IMR-90 (cell line): ENCODE measurements at regions not wholly inside any gene's neighbourhood (a gene's known extent, or its start where the extent isn't known, plus 50 kb on each side); places are given as distances from the start of the nearest gene placed in this dataset.

Source experiments
- ATAC-seq: fragments of 200-7000 bp; cut with Tn5 transposase; 2 replicates; pipeline ENCODE4 v1.9.1; 2020; ENCODE audit warnings: low read depth, mild to moderate bottlenecking, moderate library complexity
- BruUV-seq: library from RNA; stranded (reverse); fragments of 400-500 nt; replicated peaks from 2 replicates; lab custom pipeline; 2021; lab: Mats Ljungman, UMichigan
- CTCF ChIA-PET: fragments of 300-600 bp; formaldehyde crosslinking; extraction: SDS; loops from one replicate; lab custom pipeline; 2021; ENCODE audit warnings: antibody characterized with exemption; lab: Yijun Ruan, JAX
- POLR2A ChIA-PET: fragments of 300-600 bp; sonication (Branson Sonifier 250); formaldehyde crosslinking; loops from one replicate; lab custom pipeline; 2022; ENCODE audit warnings: antibody characterized with exemption; ENCODE audit not compliant: unreplicated experiment; lab: Charles Lee
- DNase-seq: peaks from one replicate; pipeline ENCODE4 v3.0.0; 2013
- H2AFZ ChIP-seq: replicated peaks from 2 replicates; pipeline ENCODE3; 2013; ENCODE audit warnings: low read length, mild to moderate bottlenecking; ENCODE audit not compliant: poor library complexity
- H2AK5ac ChIP-seq: 2 replicates; pipeline ENCODE4 v1.6.1; 2013; ENCODE audit warnings: low read depth, low read length, inconsistent platforms
- H2AK9ac ChIP-seq: replicated peaks from 2 replicates; pipeline ENCODE3; 2013; ENCODE audit warnings: mild to moderate bottlenecking, low read depth, low read length, moderate library complexity; ENCODE audit not compliant: poor library complexity
- H2BK120ac ChIP-seq: 2 replicates; pipeline ENCODE4 v1.6.1; 2013; ENCODE audit warnings: low read depth, low read length, inconsistent platforms
- H2BK15ac ChIP-seq: 3 replicates; pipeline ENCODE4 v1.6.1; 2013; ENCODE audit warnings: low read depth, low read length, inconsistent platforms
- H2BK20ac ChIP-seq: 2 replicates; pipeline ENCODE4 v1.6.1; 2013; ENCODE audit warnings: low read depth, mild to moderate bottlenecking, inconsistent platforms, low read length, moderate library complexity
- H2BK5ac ChIP-seq: 2 replicates; pipeline ENCODE4 v1.6.1; 2013; ENCODE audit warnings: mild to moderate bottlenecking, low read depth, low read length, inconsistent platforms; ENCODE audit not compliant: poor library complexity, severe bottlenecking
- H3K14ac ChIP-seq: replicated peaks from 2 replicates; pipeline ENCODE4 v1.6.1; 2013; ENCODE audit warnings: low read depth, low read length, inconsistent platforms
- H3K18ac ChIP-seq: 2 replicates; pipeline ENCODE4 v1.6.1; 2013; ENCODE audit warnings: low read depth, low read length, control low read depth
- H3K23ac ChIP-seq: 2 replicates; pipeline ENCODE4 v1.6.1; 2013; ENCODE audit warnings: low read depth, low read length, inconsistent platforms
- H3K27ac ChIP-seq: 2 replicates; pipeline ENCODE4 v1.5.1; 2013; ENCODE audit warnings: mild to moderate bottlenecking, control low read depth, low read length; ENCODE audit not compliant: insufficient read depth
- H3K27me3 ChIP-seq: 2 replicates; pipeline ENCODE4 v1.6.1; 2013; ENCODE audit warnings: low read length; ENCODE audit not compliant: control insufficient read depth, insufficient read depth
- H3K36me3 ChIP-seq: 2 replicates; pipeline ENCODE4 v1.6.1; 2013; ENCODE audit warnings: low read length, mixed read lengths; ENCODE audit not compliant: control insufficient read depth, insufficient read depth
- H3K4ac ChIP-seq: 2 replicates; pipeline ENCODE4 v1.6.1; 2013; ENCODE audit warnings: low read depth, low read length, inconsistent platforms
- H3K4me1 ChIP-seq: 2 replicates; pipeline ENCODE4 v1.6.1; 2013; ENCODE audit warnings: low read length, mixed read lengths; ENCODE audit not compliant: control insufficient read depth, insufficient read depth
- H3K4me2 ChIP-seq: 2 replicates; pipeline ENCODE4 v1.6.1; 2013; ENCODE audit warnings: low read depth, mild to moderate bottlenecking, control low read depth, low read length, moderate library complexity
- H3K4me3 ChIP-seq: 2 replicates; pipeline ENCODE4 v1.5.1; 2013; ENCODE audit warnings: low read depth, mild to moderate bottlenecking, control low read depth, low read length, moderate library complexity; ENCODE audit not compliant: insufficient read depth
- H3K56ac ChIP-seq: 2 replicates; pipeline ENCODE4 v1.6.1; 2013; ENCODE audit warnings: low read length, inconsistent platforms; ENCODE audit not compliant: insufficient read depth; ENCODE audit errors: extremely low read depth
- H3K79me1 ChIP-seq, 2 experiments: 2 replicates each; pipeline ENCODE4 v1.6.1; 2013; ENCODE audit warnings: low read length in 2 of 2, inconsistent platforms in 1 of 2, low read depth in 1 of 2
- H3K9ac ChIP-seq: 2 replicates; pipeline ENCODE4 v1.6.1; 2013; ENCODE audit warnings: low read depth, low read length, control low read depth
- H3K9me1 ChIP-seq: 2 replicates; pipeline ENCODE4 v1.6.1; 2013; ENCODE audit warnings: low read length, inconsistent platforms; ENCODE audit not compliant: insufficient read depth
- H3K9me3 ChIP-seq: 2 replicates; pipeline ENCODE4 v1.6.1; 2013; ENCODE audit warnings: low read length; ENCODE audit not compliant: control insufficient read depth, insufficient read depth
- H4K20me1 ChIP-seq: 2 replicates; pipeline ENCODE4 v1.6.1; 2013; ENCODE audit warnings: low read length, inconsistent platforms; ENCODE audit not compliant: insufficient read depth
- H4K5ac ChIP-seq: 2 replicates; pipeline ENCODE4 v1.6.1; 2013; ENCODE audit warnings: mild to moderate bottlenecking, low read depth, low read length, control low read depth
- H4K8ac ChIP-seq, 2 experiments: 2 replicates each; pipeline ENCODE4 v1.6.1; 2013; ENCODE audit warnings: low read depth in 2 of 2, low read length in 2 of 2, control low read depth in 1 of 2, inconsistent platforms in 1 of 2
- H4K91ac ChIP-seq: 2 replicates; pipeline ENCODE4 v1.6.1; 2013; ENCODE audit warnings: low read depth, low read length, inconsistent platforms; ENCODE audit not compliant: insufficient read depth
- BHLHE40 ChIP-seq: fragments of 150-350 bp; IDR thresholded peaks from 2 replicates; pipeline ENCODE4 v1.6.1; 2016; ENCODE audit warnings: mild to moderate bottlenecking, low read depth, low read length
- CTCF ChIP-seq: conservative IDR thresholded peaks from 2 replicates; pipeline ENCODE4 v1.5.1; 2012; ENCODE audit warnings: mild to moderate bottlenecking, low read depth, low read length, improper control_type of control experiment
- ELK1 ChIP-seq: fragments of 150-350 bp; IDR thresholded peaks from 2 replicates; pipeline ENCODE4 v1.6.1; 2016; ENCODE audit warnings: low read depth, mild to moderate bottlenecking, low read length, moderate library complexity, borderline replicate concordance
- FOS ChIP-seq: fragments of 150-350 bp; IDR thresholded peaks from 2 replicates; pipeline ENCODE4 v1.6.1; 2016; ENCODE audit warnings: low read depth, low read length
- MAFK ChIP-seq: IDR thresholded peaks from 2 replicates; pipeline ENCODE4 v1.6.1; 2012; ENCODE audit warnings: low read depth, low read length, improper control_type of control experiment
- MAZ ChIP-seq: IDR thresholded peaks from 2 replicates; pipeline ENCODE4 v1.6.1; 2012; ENCODE audit warnings: low read depth, mild to moderate bottlenecking, low read length, improper control_type of control experiment, moderate library complexity, borderline replicate concordance
- MXI1 ChIP-seq: IDR thresholded peaks from 2 replicates; pipeline ENCODE4 v1.6.1; 2012; ENCODE audit warnings: low read depth, mild to moderate bottlenecking, low read length, moderate library complexity, borderline replicate concordance
- POLR2A ChIP-seq: IDR thresholded peaks from 2 replicates; pipeline ENCODE4 v1.6.1; 2012; ENCODE audit warnings: mild to moderate bottlenecking, low read depth, low read length
- RAD21 ChIP-seq: IDR thresholded peaks from 2 replicates; pipeline ENCODE4 v1.6.1; 2012; ENCODE audit warnings: low read length, improper control_type of control experiment
- RCOR1 ChIP-seq: IDR thresholded peaks from 2 replicates; pipeline ENCODE4 v1.6.1; 2012; ENCODE audit warnings: mild to moderate bottlenecking, low read length, improper control_type of control experiment; ENCODE audit not compliant: insufficient replicate concordance
- RFX5 ChIP-seq: IDR thresholded peaks from 2 replicates; pipeline ENCODE4 v1.8.0; 2012; ENCODE audit warnings: low read depth, mild to moderate bottlenecking, low read length, moderate library complexity
- SMC3 ChIP-seq: fragments of 150-350 bp; IDR thresholded peaks from 2 replicates; pipeline ENCODE4 v1.6.1; 2016; ENCODE audit warnings: low read depth, mild to moderate bottlenecking, antibody characterized with exemption, low read length, moderate library complexity
- USF2 ChIP-seq: fragments of 150-350 bp; IDR thresholded peaks from 2 replicates; pipeline ENCODE4 v1.6.1; 2017; ENCODE audit warnings: mild to moderate bottlenecking, antibody characterized with exemption, low read length, low read depth
- WGBS, 2 experiments: methylation state at CpG; one replicate each; pipeline versions ENCODE4 v1.1.5 to v1.1.7; 2013; ENCODE audit warnings: missing lambda C conversion rate in 2 of 2; ENCODE audit not compliant: insufficient read length in 1 of 2; ENCODE audit errors: extremely low coverage in 2 of 2; 5-methylcytosine and 5-hydroxymethylcytosine counted together
- dilution Hi-C: fragments of 300-500 bp; cut with HindIII; formaldehyde crosslinking; loops from one replicate; pipeline ENCODE4 v1.14.3; 2018; ENCODE audit warnings: low sequenced_read_pairs; ENCODE audit not compliant: unreplicated experiment
- in situ Hi-C: fragments of 300-500 bp; cut with MboI; formaldehyde crosslinking; loops from 3 replicates; pipeline ENCODE4 v1.14.3; 2019; ENCODE audit warnings: low sequenced_read_pairs, inconsistent platforms, mixed read lengths
- intact Hi-C: fragments of 100-400 bp; cut with micrococcal nuclease; formaldehyde crosslinking; loops from 2 replicates; pipeline ENCODE4 v1.10.0; 2022

- Histone ChIP-seq H3K4me3 (no peak overlapping the region), H3K27ac (no peak overlapping the region), H2BK20ac (no peak overlapping the region), H3K18ac (no peak overlapping the region), H3K9me1 (no peaks in the 10 kb centered on the region), H3K36me3 (no peaks in the 10 kb centered on the region), H3K4ac (no peak overlapping the region), H4K20me1 (no peaks in the 10 kb centered on the region), H2BK120ac (no peak overlapping the region), H2AK9ac (no peak overlapping the region), H2AFZ (no peak overlapping the region), H3K4me1 (peaks cover 1% of the 10 kb centered on the region; the same call in 1 of the 2 replicates), H3K9ac (no peak overlapping the region), H4K8ac (no peak overlapping the region), H2BK15ac (no peak overlapping the region), H3K79me1 (no peaks in the 10 kb centered on the region), H4K5ac (no peak overlapping the region), H2AK5ac (no peak overlapping the region), H3K4me2 (no peak overlapping the region), H3K23ac (no peak overlapping the region), H3K9me3 (no peaks in the 10 kb centered on the region), H2BK5ac (no peak overlapping the region), H3K27me3 (no peaks in the 10 kb centered on the region; the same call in 1 of the 2 replicates), H3K14ac (no peak overlapping the region), H4K91ac (no peak overlapping the region), H3K56ac (no peak overlapping the region)
- dilution Hi-C loops, result no loop called here
- CTCF ChIA-PET, result no interaction called here
- ATAC-seq, result no peak
- TF ChIP-seq SMC3 (no peak), USF2 (no peak), BHLHE40 (no peak), MXI1 (no peak), CTCF (no peak), FOS (no peak), MAZ (no peak), POLR2A (no peak), RAD21 (no peak), ELK1 (no peak), RCOR1 (no peak), RFX5 (no peak), MAFK (no peak)
- POLR2A ChIA-PET, result no interaction called here
- no peak for DNase-seq
- in situ Hi-C loops, result no loop called here
- WGBS, 2 experiments, result no CpG with 5 or more reads among the region's 8 CpGs
- no TSS peak for BruUV-seq
- intact Hi-C loops, result loop anchor here (10.0 kb wide), 1 partner anchor 179 kb away; no protein-coding TSS in a partner anchor
Observed at GRCh38 chr6:21294144-21294543, 299.4 kb upstream of the SOX4 start.
